GM12891 (cell line): ENCODE measurements at regions not wholly inside any gene's neighbourhood (a gene's known extent, or its start where the extent isn't known, plus 50 kb on each side); places are given as distances from the start of the nearest gene placed in this dataset.

ENCODE experiments used
- PAX5 ChIP-seq: IDR thresholded peaks from 2 replicates; pipeline ENCODE4 v1.6.1; 2011; ENCODE audit warnings: low read length, moderate library complexity, mild to moderate bottlenecking; ENCODE audit not compliant: insufficient read depth, severe bottlenecking
- POLR2A ChIP-seq: IDR thresholded peaks from 2 replicates; pipeline ENCODE4 v1.6.1; 2011; ENCODE audit warnings: low read depth, low read length, control low read depth
- POLR2AphosphoS5 ChIP-seq: IDR thresholded peaks from 2 replicates; pipeline ENCODE4 v1.6.1; 2011; ENCODE audit warnings: low read depth, low read length, control low read depth
- SPI1 ChIP-seq: IDR thresholded peaks from 2 replicates; pipeline ENCODE4 v1.6.1; 2011; ENCODE audit warnings: low read depth, low read length, control low read depth

GRCh38 chr11:116404462-116404798 lies 368.4 kb downstream of the BUD13 start:
- TF ChIP-seq POLR2A (no peak), POLR2AphosphoS5 (no peak), PAX5 (no peak), SPI1 (no peak)
